Heart right ventricle (tissue), 16 donors: ENCODE measurements at regions not wholly inside any gene's neighbourhood (a gene's known extent, or its start where the extent isn't known, plus 50 kb on each side); places are given as distances from the start of the nearest gene placed in this dataset.
"Not testable (repeated sequence)": the region's sequence is repeated elsewhere in the genome, so short reads cannot be mapped to it uniquely, and the experiment has no call there.

Source experiments
- ATAC-seq, 8 donors: fragments of 200-7000 bp; cut with Tn5 transposase; one replicate each; pipeline ENCODE4 v1.9.1; 2020; ENCODE audit warnings: mild to moderate bottlenecking in 8 of 8, moderate library complexity in 8 of 8, moderate number of reproducible peaks in 1 of 8
- DNase-seq, 2 donors: peaks; one replicate each; pipeline ENCODE4 v3.0.0-alpha.2; 2020
- H3K27ac ChIP-seq, 10 donors: fragments of 200-600 bp; sonication (generic) in 2 of 10; one replicate each; pipeline versions ENCODE4 v1.5.0 to v1.8.0; 2020 to 2022; ENCODE audit warnings: mild to moderate bottlenecking in 3 of 10
- H3K27me3 ChIP-seq, 7 donors: fragments of 200-600 bp; one replicate each; pipeline ENCODE4 v1.8.0; 2021 to 2022; ENCODE audit warnings: mild to moderate bottlenecking in 2 of 7
- H3K36me3 ChIP-seq, 9 donors: fragments of 200-600 bp; sonication (generic) in 1 of 9; one replicate each; pipeline versions ENCODE4 v1.5.0 to v1.8.0; 2020 to 2022; ENCODE audit warnings: mild to moderate bottlenecking in 2 of 9
- H3K4me1 ChIP-seq, 9 donors: fragments of 200-600 bp; sonication (generic) in 1 of 9; one replicate each; pipeline versions ENCODE4 v1.5.0 to v1.8.0; 2020 to 2022; ENCODE audit warnings: mild to moderate bottlenecking in 4 of 9
- H3K4me3 ChIP-seq, 10 donors: fragments of 200-600 bp; sonication (generic) in 2 of 10; one replicate each; pipeline versions ENCODE4 v1.5.0 to v1.8.0; 2020 to 2022; ENCODE audit warnings: mild to moderate bottlenecking in 7 of 10, moderate library complexity in 2 of 10
- H3K9me3 ChIP-seq, 11 donors: fragments of 200-600 bp in 10 of 11; sonication (generic) in 2 of 11; one replicate each; pipeline versions ENCODE4 v1.5.0 to v1.8.0; 2013 to 2022; ENCODE audit warnings: mild to moderate bottlenecking in 2 of 11, control low read depth in 1 of 11, moderate library complexity in 1 of 11
- WGBS, 2 donors: extraction: QIAGEN DNeasy Blood & Tissue Kit; methylation state at CpG; one replicate each; pipeline ENCODE4 v1.1.7; 2013; ENCODE audit warnings: inconsistent platforms in 1 of 2; 5-methylcytosine and 5-hydroxymethylcytosine counted together
- intact Hi-C, 10 donors: fragments of 100-400 bp; cut with DNase I; formaldehyde crosslinking; loops; one replicate each; pipeline versions ENCODE4 v1.11.1 to v1.14.2; 2022
- TF ChIP-seq, protein P1 (sequence below), 9 donors: fragments of 200-600 bp; sonication (generic) in 2 of 9; IDR thresholded peaks; one replicate each; pipeline versions ENCODE4 v1.5.0 to v1.8.0; 2021 to 2022; ENCODE audit warnings: antibody characterized with exemption in 9 of 9, mild to moderate bottlenecking in 5 of 9, moderate library complexity in 1 of 9
- donor health status: Arrhythmogenic right ventricular cardiomyopathy.
- donor health status: ischemic (EF 13 %, LVEDD 7.1; RV severe dilation, severe dysfunction).
- donor health status: healthy with polysubstance abuse.
- donor health status: DM: no; HTN: yes; CAD: no.
- donor health status: DM: no; HTN: no; CAD: no.
- donor health status: ischemic (EF 25% LVEDD 6.9; RV normal size, moderate dysfunction).
- donor health status: ischemic (EF 25% LVEDD 5.7; RV mildly dilated, moderate dysfunction).
- donor health status: healthy.
- donor health status: DM: yes; HTN: yes; CAD: no.
- donor health status: Ischemic cardiomyopathy.
- donor health status: ischemic (EF 35%, LVEDD 5.7; RV mildly dilated, moderate dysfunction).
- donor health status: nonischemic (EF 11% LVEDD 7.7; RV severe dilation, severe dysfunction).
- donor health status: DM: yes; HTN: yes; CAD: no.
- donor health status: PGD.
- donor health status: ischemic (EF 29% LVEDD 5.4; RV normal size, mild dysfunction).
- donor health status: nonischemic (EF 23%, LVEDD 6.1; RV moderate dilation, normal function).

DNA sequence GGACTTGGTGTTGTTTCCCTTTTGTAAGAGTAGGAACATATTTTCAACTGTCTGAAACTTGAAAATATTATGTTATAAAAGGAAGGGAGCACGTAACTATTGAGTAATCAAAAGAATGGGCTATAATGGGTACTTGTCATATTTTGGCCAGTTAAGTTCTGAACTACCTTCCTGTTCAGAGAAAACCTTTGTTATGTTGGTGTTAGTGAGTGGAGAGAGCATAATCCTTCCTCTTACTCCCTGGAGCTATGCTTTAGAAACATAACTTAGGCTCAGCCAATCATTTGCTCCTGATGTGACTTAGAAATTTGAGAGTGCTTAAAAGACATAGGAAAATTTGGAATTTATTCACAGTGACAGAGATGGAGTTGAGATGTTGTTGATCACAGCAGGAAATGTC lies 482.5 kb upstream of the SPRY2 start:
- TF ChIP-seq, protein P1, sequence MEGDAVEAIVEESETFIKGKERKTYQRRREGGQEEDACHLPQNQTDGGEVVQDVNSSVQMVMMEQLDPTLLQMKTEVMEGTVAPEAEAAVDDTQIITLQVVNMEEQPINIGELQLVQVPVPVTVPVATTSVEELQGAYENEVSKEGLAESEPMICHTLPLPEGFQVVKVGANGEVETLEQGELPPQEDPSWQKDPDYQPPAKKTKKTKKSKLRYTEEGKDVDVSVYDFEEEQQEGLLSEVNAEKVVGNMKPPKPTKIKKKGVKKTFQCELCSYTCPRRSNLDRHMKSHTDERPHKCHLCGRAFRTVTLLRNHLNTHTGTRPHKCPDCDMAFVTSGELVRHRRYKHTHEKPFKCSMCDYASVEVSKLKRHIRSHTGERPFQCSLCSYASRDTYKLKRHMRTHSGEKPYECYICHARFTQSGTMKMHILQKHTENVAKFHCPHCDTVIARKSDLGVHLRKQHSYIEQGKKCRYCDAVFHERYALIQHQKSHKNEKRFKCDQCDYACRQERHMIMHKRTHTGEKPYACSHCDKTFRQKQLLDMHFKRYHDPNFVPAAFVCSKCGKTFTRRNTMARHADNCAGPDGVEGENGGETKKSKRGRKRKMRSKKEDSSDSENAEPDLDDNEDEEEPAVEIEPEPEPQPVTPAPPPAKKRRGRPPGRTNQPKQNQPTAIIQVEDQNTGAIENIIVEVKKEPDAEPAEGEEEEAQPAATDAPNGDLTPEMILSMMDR (IDR thresholded peaks at IDR 0.05) = no peak
- WGBS, 2 donors = 51 to 63% methylated on average over 1 of the region's 1 CpG
- intact Hi-C loops = loop anchor here in 2 of 10 donors (10.0 kb wide), 1 partner anchor 101 kb away; no protein-coding TSS in a partner anchor
- DNase-seq (no peak), ATAC-seq (peak in 1 of 8 donors; percentile 37)
- Histone ChIP-seq H3K27ac (peak overlapping the region in 6 of 10 donors; percentile 2 to 36 (median 24)), H3K4me1 (peaks cover 0 to 9% (median 0%) of the 10 kb centered on the region in 9 donors), H3K9me3 (peaks cover 0 to 39% (median 23%) of the 10 kb centered on the region in 11 donors), H3K27me3 (no peaks in the 10 kb centered on the region), H3K36me3 (no peaks in the 10 kb centered on the region), H3K4me3 (no peak overlapping the region)

DNA sequence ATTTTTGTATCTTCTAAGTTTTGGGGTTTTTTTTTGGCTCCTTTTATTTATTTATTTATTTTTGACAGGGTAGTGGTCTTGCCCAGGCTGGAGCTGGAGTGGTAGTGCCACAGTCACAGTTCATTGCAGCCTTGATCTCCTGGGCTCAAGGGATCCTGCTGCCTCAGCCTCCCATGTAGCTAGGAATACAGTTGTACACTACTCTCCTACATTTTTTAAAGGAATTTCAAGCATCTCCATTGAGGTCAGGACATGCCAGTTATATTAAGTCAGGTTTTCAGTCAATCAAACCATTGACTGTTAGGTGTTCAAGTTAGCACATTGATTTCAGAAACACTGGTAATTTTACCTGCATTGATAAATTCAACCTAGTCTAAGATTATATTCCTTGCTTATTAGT lies 480.5 kb upstream of the SPRY2 start:
- H3K4me1 ChIP-seq = peaks cover 0 to 9% (median 0%) of the 10 kb centered on the region in 9 donors
- intact Hi-C loops = loop anchor here in 2 of 10 donors (10.0 kb wide), 1 partner anchor 103 kb away; no protein-coding TSS in a partner anchor
- TF ChIP-seq, protein P1 (IDR thresholded peaks at IDR 0.05) = no peak
- no peak for ATAC-seq
- H3K27ac ChIP-seq = no peak overlapping the region
- no peak for DNase-seq
- peaks cover 0 to 39% (median 16%) of the 10 kb centered on the region in 11 donors for H3K9me3 ChIP-seq
- no peak overlapping the region for H3K4me3 ChIP-seq
- H3K36me3 ChIP-seq = no peaks in the 10 kb centered on the region
- H3K27me3 ChIP-seq = no peaks in the 10 kb centered on the region

DNA sequence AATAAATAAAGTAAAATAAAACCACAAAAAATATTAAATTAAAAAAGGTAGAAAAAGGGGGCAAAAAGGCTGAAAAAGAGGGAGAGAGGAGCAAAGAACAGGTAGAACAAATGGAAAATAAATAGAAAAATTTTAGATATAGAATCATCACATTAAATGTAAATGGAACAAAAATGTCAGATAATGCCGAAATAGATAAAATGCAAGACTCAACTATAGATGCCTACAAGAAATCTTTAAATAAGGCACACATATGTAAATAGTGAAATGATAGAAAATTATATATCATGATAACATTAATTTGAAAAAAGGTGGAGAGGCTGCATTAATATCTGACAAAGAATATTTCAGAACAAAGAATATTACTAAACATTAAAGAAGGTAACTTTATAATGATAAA lies 477.1 kb upstream of the SPRY2 start:
- no peak overlapping the region for H3K4me3 ChIP-seq
- peaks cover 0 to 22% (median 9%) of the 10 kb centered on the region in 11 donors for H3K9me3 ChIP-seq
- H3K36me3 ChIP-seq = no peaks in the 10 kb centered on the region
- ATAC-seq = no peak
- H3K4me1 ChIP-seq = peaks cover 0 to 15% (median 0%) of the 10 kb centered on the region in 9 donors
- no peak overlapping the region for H3K27ac ChIP-seq
- DNase-seq = no peak
- intact Hi-C loops = no loop called here
- no peaks in the 10 kb centered on the region for H3K27me3 ChIP-seq
- WGBS, 2 donors = 97 to 98% methylated on average over 1 of the region's 1 CpG
- TF ChIP-seq, protein P1 (IDR thresholded peaks at IDR 0.05) = no peak

DNA sequence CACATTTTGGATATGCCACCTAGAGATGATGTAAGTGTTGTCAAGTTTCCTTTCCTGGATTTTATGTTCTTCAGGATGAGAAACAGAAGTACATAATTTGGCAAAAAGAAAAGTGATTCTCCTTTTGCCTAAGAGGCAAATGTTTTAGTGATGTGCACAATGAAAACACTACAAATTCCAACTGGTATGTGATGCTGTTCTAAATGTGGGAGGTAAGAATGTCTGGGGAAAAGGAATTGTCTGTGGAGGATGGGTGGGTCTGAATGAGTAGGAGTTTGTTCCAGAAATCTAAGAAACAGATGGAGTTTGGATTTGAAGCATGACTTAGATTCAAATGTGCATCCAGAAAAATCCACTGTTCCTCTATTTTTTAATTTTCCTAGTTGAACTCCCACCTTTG lies 473.6 kb upstream of the SPRY2 start:
- peaks cover 0 to 42% (median 11%) of the 10 kb centered on the region in 11 donors for H3K9me3 ChIP-seq
- H3K4me1 ChIP-seq = peaks cover 0 to 15% (median 0%) of the 10 kb centered on the region in 9 donors
- H3K36me3 ChIP-seq = no peaks in the 10 kb centered on the region
- DNase-seq (no peak), ATAC-seq (peak in 6 of 8 donors; percentile 77 to 94 (median 83))
- TF ChIP-seq, protein P1 (IDR thresholded peaks at IDR 0.05) = no peak
- H3K27me3 ChIP-seq = no peaks in the 10 kb centered on the region
- H3K27ac ChIP-seq = peak overlapping the region in 6 of 10 donors; percentile 5 to 65 (median 12)
- intact Hi-C loops = no loop called here
- no peak overlapping the region for H3K4me3 ChIP-seq

DNA sequence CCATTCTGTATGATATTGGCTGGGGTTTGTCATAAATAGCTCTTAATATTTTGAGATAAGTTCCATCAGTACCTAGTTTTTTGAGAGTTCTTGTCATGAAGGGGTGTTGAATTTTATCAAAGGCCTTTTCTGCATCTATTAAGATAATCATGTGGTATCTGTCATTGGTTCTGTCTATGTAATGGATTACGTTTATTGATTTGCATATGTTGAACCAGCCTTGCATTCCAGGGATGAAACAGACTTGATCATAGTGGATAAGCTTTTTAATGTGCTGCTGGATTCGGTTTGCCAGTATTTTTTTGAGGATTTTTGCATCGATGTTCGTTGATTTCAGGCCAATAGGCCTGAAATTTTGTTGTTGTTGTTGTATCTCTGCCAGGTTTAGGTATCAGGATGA lies 469.4 kb upstream of the SPRY2 start:
- ATAC-seq, H3K27ac ChIP-seq, DNase-seq, H3K27me3 ChIP-seq, intact Hi-C loops, H3K36me3 ChIP-seq, H3K4me3 ChIP-seq: not testable (repeated sequence)
- Histone ChIP-seq H3K4me1 (peaks cover 0 to 14% (median 0%) of the 10 kb centered on the region in 9 donors), H3K9me3 (peaks cover 0 to 22% (median 11%) of the 10 kb centered on the region in 11 donors)
- WGBS, 2 donors = 86 to 89% methylated on average over 4 of the region's 4 CpGs
